GM12865 (cell line): ENCODE measurements at regions not wholly inside any gene's neighbourhood (a gene's known extent, or its start where the extent isn't known, plus 50 kb on each side); places are given as distances from the start of the nearest gene placed in this dataset.

Experiments used
- DNase-seq: peaks from one replicate; pipeline ENCODE4 v3.0.0; 2010; ENCODE audit warnings: low read depth
- H3K4me3 ChIP-seq: 2 replicates; pipeline ENCODE4 v1.5.1; 2011; ENCODE audit warnings: mild to moderate bottlenecking, low read depth, low read length, control low read depth
- TF ChIP-seq, protein P1 (sequence below): IDR thresholded peaks from 2 replicates; pipeline ENCODE4 v1.5.1; 2011; ENCODE audit warnings: low read length, control low read depth, low read depth, inconsistent platforms; ENCODE audit not compliant: insufficient read depth; ENCODE audit errors: missing control alignments

GRCh38 chr13:34031610-34032009, 213.7 kb downstream of the RFC3 start:
- TF ChIP-seq, protein P1, sequence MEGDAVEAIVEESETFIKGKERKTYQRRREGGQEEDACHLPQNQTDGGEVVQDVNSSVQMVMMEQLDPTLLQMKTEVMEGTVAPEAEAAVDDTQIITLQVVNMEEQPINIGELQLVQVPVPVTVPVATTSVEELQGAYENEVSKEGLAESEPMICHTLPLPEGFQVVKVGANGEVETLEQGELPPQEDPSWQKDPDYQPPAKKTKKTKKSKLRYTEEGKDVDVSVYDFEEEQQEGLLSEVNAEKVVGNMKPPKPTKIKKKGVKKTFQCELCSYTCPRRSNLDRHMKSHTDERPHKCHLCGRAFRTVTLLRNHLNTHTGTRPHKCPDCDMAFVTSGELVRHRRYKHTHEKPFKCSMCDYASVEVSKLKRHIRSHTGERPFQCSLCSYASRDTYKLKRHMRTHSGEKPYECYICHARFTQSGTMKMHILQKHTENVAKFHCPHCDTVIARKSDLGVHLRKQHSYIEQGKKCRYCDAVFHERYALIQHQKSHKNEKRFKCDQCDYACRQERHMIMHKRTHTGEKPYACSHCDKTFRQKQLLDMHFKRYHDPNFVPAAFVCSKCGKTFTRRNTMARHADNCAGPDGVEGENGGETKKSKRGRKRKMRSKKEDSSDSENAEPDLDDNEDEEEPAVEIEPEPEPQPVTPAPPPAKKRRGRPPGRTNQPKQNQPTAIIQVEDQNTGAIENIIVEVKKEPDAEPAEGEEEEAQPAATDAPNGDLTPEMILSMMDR: no peak
- no peak overlapping the region for H3K4me3 ChIP-seq
- no peak for DNase-seq

DNA sequence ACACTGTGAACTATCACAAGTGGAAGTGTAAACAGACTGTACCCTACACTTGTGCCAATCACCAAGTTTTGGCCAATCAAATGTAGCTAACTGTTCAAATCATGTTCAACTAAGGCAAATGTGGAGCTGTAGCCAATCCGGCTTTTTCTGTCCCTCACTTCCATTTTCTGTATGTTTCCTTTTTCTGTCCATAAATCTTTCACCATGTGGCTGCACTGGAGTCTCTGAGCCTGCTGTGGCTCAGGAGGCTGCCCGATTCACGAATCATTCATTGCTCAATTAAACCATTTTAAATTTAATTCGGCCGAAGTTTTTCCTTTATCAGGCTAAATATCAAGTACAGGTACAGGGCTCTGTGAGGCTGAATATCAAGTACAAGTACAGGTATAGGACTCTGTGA, 216.5 kb downstream of the RFC3 start:
- no peak overlapping the region for H3K4me3 ChIP-seq
- no peak for DNase-seq
- TF ChIP-seq, protein P1: no peak

DNA sequence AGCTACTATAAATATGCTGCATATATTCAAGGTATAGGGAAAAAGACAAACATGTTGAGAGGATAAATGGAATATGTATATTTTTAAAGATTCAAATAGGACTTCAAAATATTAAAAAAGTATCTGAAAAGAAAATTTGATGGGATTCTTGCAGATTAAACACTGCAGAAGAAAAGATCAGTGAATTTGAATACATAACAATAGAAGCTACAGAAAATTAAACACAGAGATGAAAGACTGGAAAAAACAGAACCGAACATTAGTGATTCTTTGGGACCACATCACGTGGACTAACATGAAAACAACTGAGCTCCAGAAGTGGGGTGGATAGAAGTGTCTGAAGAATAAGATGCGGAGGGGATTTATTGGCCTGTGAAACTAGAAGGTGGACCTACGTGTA, 217.2 kb downstream of the RFC3 start:
- H3K4me3 ChIP-seq: no peak overlapping the region
- no peak for DNase-seq
- TF ChIP-seq, protein P1: no peak

- H3K4me3 ChIP-seq: no peak overlapping the region
- DNase-seq: no peak
- TF ChIP-seq, protein P1: no peak
Observed at GRCh38 chr13:34035676-34036325, 217.9 kb downstream of the RFC3 start.

- TF ChIP-seq, protein P1: no peak
- no peak overlapping the region for H3K4me3 ChIP-seq
- peak; percentile 36 for DNase-seq
Observed at GRCh38 chr13:34037636-34038540, 219.9 kb downstream of the RFC3 start.

- H3K4me3 ChIP-seq: no peak overlapping the region; the same call in 1 of the 2 replicates
- DNase-seq: peak; percentile 46
- TF ChIP-seq, protein P1: no peak
Observed at GRCh38 chr13:34038541-34039068, 220.7 kb downstream of the RFC3 start.
